GM23338 (cell line): ENCODE measurements at regions not wholly inside any gene's neighbourhood (a gene's known extent, or its start where the extent isn't known, plus 50 kb on each side); places are given as distances from the start of the nearest gene placed in this dataset.

Experiments
- ATAC-seq: fragments of 200-7000 bp; cut with Tn5 transposase; 3 replicates; pipeline ENCODE4 v1.9.1; 2020
- DNase-seq: peaks from one replicate; pipeline ENCODE4 v3.0.0-alpha.2; 2015; ENCODE audit warnings: low spot score
- H2AFZ ChIP-seq: fragments of 200-600 bp; sonication (generic); 2 replicates; pipeline ENCODE4 v1.8.0; 2016; ENCODE audit warnings: antibody characterized with exemption, mild to moderate bottlenecking, moderate library complexity
- H3F3A ChIP-seq: fragments of 200-600 bp; sonication (generic); replicated peaks from 2 replicates; pipeline ENCODE4 v1.8.0; 2017; ENCODE audit warnings: antibody characterized with exemption, mixed run types, low read depth
- H3K27ac ChIP-seq: fragments of 200-600 bp; sonication (generic); 2 replicates; pipeline ENCODE4 v1.6.1; 2016; ENCODE audit warnings: low read depth
- H3K27me3 ChIP-seq: fragments of 200-600 bp; sonication (generic); 2 replicates; pipeline ENCODE4 v1.8.0; 2016; ENCODE audit warnings: mild to moderate bottlenecking, mixed run types, moderate library complexity; ENCODE audit not compliant: insufficient read depth
- H3K36me3 ChIP-seq: fragments of 200-600 bp; sonication (generic); 2 replicates; pipeline ENCODE4 v1.8.0; 2016; ENCODE audit warnings: mild to moderate bottlenecking; ENCODE audit not compliant: insufficient read depth
- H3K4me1 ChIP-seq: fragments of 200-600 bp; sonication (generic); 2 replicates; pipeline ENCODE4 v1.8.0; 2016; ENCODE audit warnings: mild to moderate bottlenecking, moderate library complexity; ENCODE audit not compliant: insufficient read depth
- H3K4me2 ChIP-seq: fragments of 200-600 bp; sonication (generic); 2 replicates; pipeline ENCODE4 v1.7.1; 2017; ENCODE audit warnings: mixed run types
- H3K4me3 ChIP-seq: fragments of 200-600 bp; sonication (generic); 2 replicates; pipeline ENCODE4 v1.6.1; 2016; ENCODE audit warnings: mixed run types
- H3K79me2 ChIP-seq: fragments of 200-600 bp; sonication (generic); replicated peaks from 2 replicates; pipeline ENCODE4 v1.8.0; 2017; ENCODE audit warnings: mild to moderate bottlenecking; ENCODE audit not compliant: insufficient read depth
- H3K9me2 ChIP-seq: fragments of 200-600 bp; sonication (generic); 2 replicates; pipeline ENCODE4 v1.8.0; 2017; ENCODE audit not compliant: insufficient read depth
- H4K20me1 ChIP-seq: fragments of 200-600 bp; sonication (generic); replicated peaks from 2 replicates; pipeline ENCODE4 v1.8.0; 2017; ENCODE audit warnings: mild to moderate bottlenecking; ENCODE audit not compliant: insufficient read depth
- H3K27ac Mint-ChIP-seq: 2 replicates; pipeline ENCODE4 v1.8.0; 2020; ENCODE audit warnings: inconsistent platforms, mild to moderate bottlenecking, moderate library complexity, mixed read lengths
- H3K27me3 Mint-ChIP-seq: 3 replicates; pipeline ENCODE4 v1.8.0; 2022; ENCODE audit warnings: low read depth, mild to moderate bottlenecking, moderate library complexity, mixed read lengths, inconsistent platforms; ENCODE audit not compliant: insufficient read depth, poor library complexity
- H3K36me3 Mint-ChIP-seq: 3 replicates; pipeline ENCODE4 v1.8.0; 2021; ENCODE audit warnings: low read depth, mild to moderate bottlenecking, inconsistent platforms, moderate library complexity, mixed read lengths
- H3K4me1 Mint-ChIP-seq: 3 replicates; pipeline ENCODE4 v1.8.0; 2020; ENCODE audit warnings: mild to moderate bottlenecking, inconsistent platforms, mixed read lengths
- H3K4me3 Mint-ChIP-seq: 3 replicates; pipeline ENCODE4 v1.8.0; 2021; ENCODE audit warnings: moderate library complexity, mild to moderate bottlenecking, inconsistent platforms, mixed read lengths
- H3K9me3 Mint-ChIP-seq: 3 replicates; pipeline ENCODE4 v1.8.0; 2020; ENCODE audit warnings: moderate library complexity, mild to moderate bottlenecking, inconsistent platforms, mixed read lengths
- CREB1 ChIP-seq: fragments of 250-450 bp; sonication (Bioruptor Pico); IDR thresholded peaks from 2 replicates; pipeline ENCODE4 v1.5.0; 2020; ENCODE audit warnings: low read depth, mild to moderate bottlenecking, moderate library complexity
- EZH2 ChIP-seq: fragments of 200-600 bp; sonication (generic); IDR thresholded peaks from one replicate; pipeline ENCODE4 v1.8.0; 2017; ENCODE audit warnings: antibody characterized with exemption, mild to moderate bottlenecking, low read depth; ENCODE audit not compliant: unreplicated experiment
- JUNB ChIP-seq: IDR thresholded peaks from one replicate; pipeline ENCODE4 v1.6.1; 2016; ENCODE audit warnings: antibody characterized with exemption; ENCODE audit not compliant: unreplicated experiment
- NANOG ChIP-seq: IDR thresholded peaks from 2 replicates; pipeline ENCODE4 v1.6.1; 2016; ENCODE audit warnings: antibody characterized with exemption, borderline replicate concordance
- POLR2AphosphoS5 ChIP-seq: IDR thresholded peaks from 2 replicates; pipeline ENCODE4 v1.6.1; 2016; ENCODE audit warnings: antibody characterized with exemption, low read depth
- ZNF331 ChIP-seq: fragments of 250-450 bp; sonication (Bioruptor Pico); IDR thresholded peaks from 2 replicates; pipeline ENCODE4 v1.5.0; 2020; ENCODE audit warnings: low read depth, mild to moderate bottlenecking, moderate library complexity
- ZNF462 ChIP-seq: fragments of 250-450 bp; sonication (Bioruptor Pico); IDR thresholded peaks from 2 replicates; pipeline ENCODE4 v1.5.0; 2020; ENCODE audit warnings: mild to moderate bottlenecking, moderate library complexity
- TF ChIP-seq, protein P1 (sequence below), 2 experiments: fragments of 200-600 bp in 1 of 2; sonication (generic) in 1 of 2; conservative IDR thresholded peaks; 2 replicates each; pipeline versions ENCODE4 v1.5.1 to v1.6.1; 2016 to 2017; ENCODE audit warnings: antibody characterized with exemption in 2 of 2, low read depth in 2 of 2, mild to moderate bottlenecking in 2 of 2, moderate library complexity in 1 of 2

DNA sequence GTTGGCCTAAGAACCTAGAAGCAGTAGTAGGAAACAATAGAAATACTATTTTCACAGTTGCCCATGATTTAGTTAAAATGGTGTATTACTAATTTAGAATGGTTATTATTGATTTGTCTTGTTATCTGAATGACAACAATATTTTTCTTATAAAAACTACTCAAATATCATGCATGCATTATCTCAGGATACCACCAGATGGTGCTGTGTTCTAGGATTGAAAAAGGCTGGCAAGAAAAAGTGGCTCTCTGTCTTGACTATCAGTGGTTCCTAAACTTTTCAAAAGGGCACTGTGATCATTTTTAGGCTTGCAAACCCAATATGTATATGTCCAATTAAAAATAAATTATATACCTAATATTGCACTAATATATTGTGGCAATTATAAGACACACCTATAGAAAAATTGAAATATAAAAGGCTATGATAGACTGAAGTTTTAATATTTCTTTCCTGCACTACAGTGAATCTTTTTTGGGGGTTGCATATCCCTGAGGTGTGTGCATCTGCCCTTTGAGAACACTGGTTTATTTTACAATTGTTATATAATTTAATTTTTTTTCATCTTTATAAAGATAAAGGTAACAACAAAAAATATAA is 131.7 kb upstream of the MLIP start:
- Mint-ChIP-seq H3K27me3 (no peaks in the 10 kb centered on the region), H3K27ac (no peak overlapping the region), H3K4me3 (no peak overlapping the region), H3K9me3 (no peaks in the 10 kb centered on the region), H3K4me1 (no peaks in the 10 kb centered on the region), H3K36me3 (no peaks in the 10 kb centered on the region)
- Histone ChIP-seq H3K27me3 (no peaks in the 10 kb centered on the region), H2AFZ (no peak overlapping the region), H3K36me3 (no peaks in the 10 kb centered on the region), H3F3A (no peaks in the 10 kb centered on the region), H3K9me2 (peaks cover 3% of the 10 kb centered on the region; the same call in 1 of the 2 replicates), H4K20me1 (no peaks in the 10 kb centered on the region; the same call in 1 of the 2 replicates), H3K79me2 (no peaks in the 10 kb centered on the region), H3K4me2 (no peak overlapping the region), H3K4me3 (no peak overlapping the region), H3K4me1 (no peaks in the 10 kb centered on the region), H3K27ac (no peak overlapping the region)
- no peak for TF ChIP-seq NANOG
- TF ChIP-seq, protein P1, sequence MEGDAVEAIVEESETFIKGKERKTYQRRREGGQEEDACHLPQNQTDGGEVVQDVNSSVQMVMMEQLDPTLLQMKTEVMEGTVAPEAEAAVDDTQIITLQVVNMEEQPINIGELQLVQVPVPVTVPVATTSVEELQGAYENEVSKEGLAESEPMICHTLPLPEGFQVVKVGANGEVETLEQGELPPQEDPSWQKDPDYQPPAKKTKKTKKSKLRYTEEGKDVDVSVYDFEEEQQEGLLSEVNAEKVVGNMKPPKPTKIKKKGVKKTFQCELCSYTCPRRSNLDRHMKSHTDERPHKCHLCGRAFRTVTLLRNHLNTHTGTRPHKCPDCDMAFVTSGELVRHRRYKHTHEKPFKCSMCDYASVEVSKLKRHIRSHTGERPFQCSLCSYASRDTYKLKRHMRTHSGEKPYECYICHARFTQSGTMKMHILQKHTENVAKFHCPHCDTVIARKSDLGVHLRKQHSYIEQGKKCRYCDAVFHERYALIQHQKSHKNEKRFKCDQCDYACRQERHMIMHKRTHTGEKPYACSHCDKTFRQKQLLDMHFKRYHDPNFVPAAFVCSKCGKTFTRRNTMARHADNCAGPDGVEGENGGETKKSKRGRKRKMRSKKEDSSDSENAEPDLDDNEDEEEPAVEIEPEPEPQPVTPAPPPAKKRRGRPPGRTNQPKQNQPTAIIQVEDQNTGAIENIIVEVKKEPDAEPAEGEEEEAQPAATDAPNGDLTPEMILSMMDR (conservative IDR thresholded peaks at IDR 0.05; ENCODE audit: low read depth in 2 of 2), result peak; percentile 77 to 95
- DNase-seq (peak; percentile 76), ATAC-seq (no peak)

DNA sequence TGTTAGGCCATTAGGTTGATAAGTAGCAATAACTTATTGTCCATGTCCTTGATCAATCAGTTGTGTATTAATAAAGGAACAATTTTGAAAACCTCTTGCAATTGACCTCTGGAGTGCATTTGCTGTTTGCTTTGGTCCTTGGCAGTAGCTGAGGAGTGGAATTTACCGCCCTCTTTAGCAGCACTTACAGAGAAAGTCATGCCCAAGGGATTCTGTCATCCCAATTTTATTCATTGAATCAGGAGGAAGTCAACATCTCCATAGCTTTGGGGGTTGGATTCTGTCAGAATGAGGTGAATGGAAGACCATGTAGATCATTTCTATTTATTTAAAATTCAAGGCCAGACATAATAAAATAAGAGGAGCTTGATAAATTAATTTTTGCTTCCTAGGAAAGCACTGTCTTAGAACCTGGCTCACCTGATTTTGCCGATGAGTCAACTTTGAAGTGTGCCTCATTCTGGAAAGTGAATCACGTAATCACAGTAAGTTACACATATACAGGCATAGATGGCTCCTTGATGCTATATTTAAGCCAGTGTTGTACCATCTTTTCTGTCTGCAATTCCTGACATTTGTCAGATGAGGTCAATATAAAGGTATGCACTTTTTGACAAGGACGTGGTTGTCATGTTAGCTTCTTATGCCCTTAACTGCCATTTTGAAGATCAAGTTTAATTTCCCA is 128.7 kb upstream of the MLIP start:
- no peaks in the 10 kb centered on the region for H3K27me3 ChIP-seq

More for the DNA sequence above, 128.7 kb upstream of the MLIP start:
- H3K4me3 ChIP-seq, result no peak overlapping the region
- Mint-ChIP-seq H3K4me1 (peaks cover 7% of the 10 kb centered on the region), H3K27me3 (no peaks in the 10 kb centered on the region), H3K4me3 (no peak overlapping the region), H3K9me3 (no peaks in the 10 kb centered on the region), H3K27ac (no peak overlapping the region), H3K36me3 (no peaks in the 10 kb centered on the region)
- H3F3A ChIP-seq, result no peaks in the 10 kb centered on the region
- H2AFZ ChIP-seq, result no peak overlapping the region
- no peak for TF ChIP-seq CREB1 (CRISPR knock-in tag)
- TF ChIP-seq JUNB, result no peak
- TF ChIP-seq EZH2, result no peak
- TF ChIP-seq NANOG, result no peak
- TF ChIP-seq ZNF462 (CRISPR knock-in tag), result no peak
- TF ChIP-seq, protein P1 (conservative IDR thresholded peaks at IDR 0.05; ENCODE audit: low read depth in 2 of 2), result no peak
- TF ChIP-seq ZNF331 (CRISPR knock-in tag), result no peak
- no peak for TF ChIP-seq POLR2AphosphoS5
- ATAC-seq (no peak), DNase-seq (no peak)
- H3K27ac ChIP-seq, result no peak overlapping the region
- H3K36me3 ChIP-seq, result no peaks in the 10 kb centered on the region
- no peak overlapping the region for H3K4me2 ChIP-seq
- peaks cover 3% of the 10 kb centered on the region; the same call in 1 of the 2 replicates for H3K4me1 ChIP-seq
- H3K9me2 ChIP-seq, result peaks cover 3% of the 10 kb centered on the region; the same call in 1 of the 2 replicates
- no peaks in the 10 kb centered on the region for H3K79me2 ChIP-seq
- no peaks in the 10 kb centered on the region; the same call in 1 of the 2 replicates for H4K20me1 ChIP-seq
